ENCODE measurements at regions not wholly inside any gene's neighbourhood (a gene's known extent, or its start where the extent isn't known, plus 50 kb on each side); places are given as distances from the start of the nearest gene placed in this dataset.

GRCh38 chr7:131741446-131741845, 185.0 kb upstream of the PODXL start:
- H3K9ac ChIP-seq (replicated peaks; ENCODE audit: extremely low read depth, insufficient read depth, low read length), result no peak overlapping the region
- BruUV-seq (replicated peaks), result no TSS peak
- no peaks in the 10 kb centered on the region for H3K9me3 ChIP-seq (replicated peaks; ENCODE audit: control insufficient read depth, insufficient read depth, low read length)
- no peaks in the 10 kb centered on the region for H4K20me1 ChIP-seq (replicated peaks; ENCODE audit: control insufficient read depth, extremely low read depth, insufficient read depth, low read length)
- no peak overlapping the region for H3K4me2 ChIP-seq (ENCODE audit: insufficient read depth, low read length)
- FAIRE-seq (no peak), DNase-seq (ENCODE audit: low read depth, low spot score) (no peak)
- H3K4me3 ChIP-seq (replicated peaks in 1 of 3; ENCODE audit: insufficient read depth in 1 of 3, low read depth in 1 of 3, low read length in 3 of 3), result no peak overlapping the region
- no peaks in the 10 kb centered on the region for H3K27me3 ChIP-seq (ENCODE audit: control insufficient read depth in 2 of 2, insufficient read depth in 2 of 2, low read length in 2 of 2)
- no peak overlapping the region for H3K27ac ChIP-seq (ENCODE audit: insufficient read depth, low read depth, low read length)
- no peaks in the 10 kb centered on the region for H3K9me1 ChIP-seq (replicated peaks; ENCODE audit: control insufficient read depth, extremely low read depth, insufficient read depth, low read length)
- TF ChIP-seq POLR2A (IDR thresholded peaks at IDR 0.05; ENCODE audit: low read depth, low read length) (no peak), JUN (IDR thresholded peaks at IDR 0.05; ENCODE audit: borderline replicate concordance, insufficient read depth, insufficient read length, low read depth) (no peak), EZH2 (IDR thresholded peaks at IDR 0.05; ENCODE audit: borderline replicate concordance, low read depth, low read length, severe bottlenecking) (no peak), GATA2 (IDR thresholded peaks at IDR 0.05; ENCODE audit: insufficient read depth, insufficient read length, low read depth, low read length) (no peak), MYC (IDR thresholded peaks at IDR 0.05; ENCODE audit: low read depth, low read length) (no peak), FOS (IDR thresholded peaks at IDR 0.05; ENCODE audit: borderline replicate concordance, insufficient read depth, low read length) (no peak), POLR2AphosphoS5 (IDR thresholded peaks at IDR 0.05; ENCODE audit: insufficient read depth, low read depth, low read length) (no peak)
- TF ChIP-seq, protein P1, sequence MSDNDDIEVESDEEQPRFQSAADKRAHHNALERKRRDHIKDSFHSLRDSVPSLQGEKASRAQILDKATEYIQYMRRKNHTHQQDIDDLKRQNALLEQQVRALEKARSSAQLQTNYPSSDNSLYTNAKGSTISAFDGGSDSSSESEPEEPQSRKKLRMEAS (IDR thresholded peaks at IDR 0.05; ENCODE audit: insufficient read depth, insufficient read length), result no peak
- TF ChIP-seq, protein P2, sequence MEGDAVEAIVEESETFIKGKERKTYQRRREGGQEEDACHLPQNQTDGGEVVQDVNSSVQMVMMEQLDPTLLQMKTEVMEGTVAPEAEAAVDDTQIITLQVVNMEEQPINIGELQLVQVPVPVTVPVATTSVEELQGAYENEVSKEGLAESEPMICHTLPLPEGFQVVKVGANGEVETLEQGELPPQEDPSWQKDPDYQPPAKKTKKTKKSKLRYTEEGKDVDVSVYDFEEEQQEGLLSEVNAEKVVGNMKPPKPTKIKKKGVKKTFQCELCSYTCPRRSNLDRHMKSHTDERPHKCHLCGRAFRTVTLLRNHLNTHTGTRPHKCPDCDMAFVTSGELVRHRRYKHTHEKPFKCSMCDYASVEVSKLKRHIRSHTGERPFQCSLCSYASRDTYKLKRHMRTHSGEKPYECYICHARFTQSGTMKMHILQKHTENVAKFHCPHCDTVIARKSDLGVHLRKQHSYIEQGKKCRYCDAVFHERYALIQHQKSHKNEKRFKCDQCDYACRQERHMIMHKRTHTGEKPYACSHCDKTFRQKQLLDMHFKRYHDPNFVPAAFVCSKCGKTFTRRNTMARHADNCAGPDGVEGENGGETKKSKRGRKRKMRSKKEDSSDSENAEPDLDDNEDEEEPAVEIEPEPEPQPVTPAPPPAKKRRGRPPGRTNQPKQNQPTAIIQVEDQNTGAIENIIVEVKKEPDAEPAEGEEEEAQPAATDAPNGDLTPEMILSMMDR (IDR thresholded peaks at IDR 0.05; ENCODE audit: extremely low read depth in 1 of 2, insufficient read depth in 1 of 2, low read depth in 1 of 2, low read length in 2 of 2), result no peak
- no peak overlapping the region for H2AFZ ChIP-seq (ENCODE audit: low read depth, low read length)
- no peaks in the 10 kb centered on the region for H3K4me1 ChIP-seq (ENCODE audit: control insufficient read depth, extremely low read depth, insufficient read depth, low read length)
- CTCF ChIA-PET, result interaction anchor here (0.7 kb wide), 1 partner anchor 16 kb away, joined by 3 read pairs; no protein-coding TSS in a partner anchor
- H3K79me2 ChIP-seq (ENCODE audit: control insufficient read depth, insufficient read depth, low read length), result no peaks in the 10 kb centered on the region
- no peaks in the 10 kb centered on the region for H3K36me3 ChIP-seq (ENCODE audit: control insufficient read depth in 2 of 2, extremely low read depth in 1 of 2, insufficient read depth in 2 of 2, low read length in 2 of 2)
- dilution Hi-C loops (cut with MboI; ENCODE audit: extremely low pct_ligation_motif_present, low sequenced_read_pairs), result no loop called here
- POLR2A ChIA-PET, result no interaction called here
- intact Hi-C loops (cut with micrococcal nuclease), result no loop called here
